ENCODE measurements at regions not wholly inside any gene's neighbourhood (a gene's known extent, or its start where the extent isn't known, plus 50 kb on each side); places are given as distances from the start of the nearest gene placed in this dataset.
"Not testable (repeated sequence)": the region's sequence is repeated elsewhere in the genome, so short reads cannot be mapped to it uniquely, and the experiment has no call there.

- TF ChIP-seq POLR2AphosphoS5, POLR2A (IDR thresholded peaks at IDR 0.05): not testable (repeated sequence)
Observed at GRCh38 chr6:80407976-80408375, 301.5 kb downstream of the BCKDHB start.
